HK-2 (cell line): ENCODE measurements at regions not wholly inside any gene's neighbourhood (a gene's known extent, or its start where the extent isn't known, plus 50 kb on each side); places are given as distances from the start of the nearest gene placed in this dataset.
"Not testable (repeated sequence)": the region's sequence is repeated elsewhere in the genome, so short reads cannot be mapped to it uniquely, and the experiment has no call there.

ENCODE experiments used
- DNase-seq: peaks from one replicate; pipeline ENCODE4 v3.0.0-alpha.2; 2018; ENCODE audit not compliant: unreplicated experiment

GRCh38 chr3:145170121-145170520 is 990.9 kb downstream of the PLOD2 start:
- no peak for DNase-seq

GRCh38 chr3:145175626-145176025 is 985.4 kb downstream of the PLOD2 start:
- no peak for DNase-seq

GRCh38 chr3:145176907-145177306 is 984.1 kb downstream of the PLOD2 start:
- no peak for DNase-seq

- no peak for DNase-seq
Observed at GRCh38 chr3:145177828-145178227, 983.2 kb downstream of the PLOD2 start.

GRCh38 chr3:145182196-145182911 is 978.6 kb downstream of the PLOD2 start:
- DNase-seq = no peak

- no peak for DNase-seq
Observed at GRCh38 chr3:145183261-145183660, 977.7 kb downstream of the PLOD2 start.

- no peak for DNase-seq
Observed at GRCh38 chr3:145188079-145188770, 972.8 kb downstream of the PLOD2 start.

GRCh38 chr3:145190138-145190537 is 970.8 kb downstream of the PLOD2 start:
- no peak for DNase-seq

GRCh38 chr3:145190761-145191160 is 970.2 kb downstream of the PLOD2 start:
- DNase-seq = no peak

- DNase-seq = no peak
Observed at GRCh38 chr3:145191543-145191942, 969.4 kb downstream of the PLOD2 start.

GRCh38 chr3:145197051-145197820 is 963.7 kb downstream of the PLOD2 start:
- DNase-seq = no peak

GRCh38 chr3:145197821-145198220 is 963.2 kb downstream of the PLOD2 start:
- DNase-seq = no peak

GRCh38 chr3:145209561-145209960 is 951.4 kb downstream of the PLOD2 start:
- no peak for DNase-seq

GRCh38 chr3:145219355-145220235 is 941.4 kb downstream of the PLOD2 start:
- no peak for DNase-seq

GRCh38 chr3:145224886-145225285 is 936.1 kb downstream of the PLOD2 start:
- DNase-seq = no peak

- DNase-seq = no peak
Observed at GRCh38 chr3:145243875-145244274, 917.1 kb downstream of the PLOD2 start.

- no peak for DNase-seq
Observed at GRCh38 chr3:145244327-145244726, 916.7 kb downstream of the PLOD2 start.

- no peak for DNase-seq
Observed at GRCh38 chr3:145246291-145246690, 914.7 kb downstream of the PLOD2 start.

- DNase-seq = no peak
Observed at GRCh38 chr3:145248928-145249327, 912.1 kb downstream of the PLOD2 start.

- no peak for DNase-seq
Observed at GRCh38 chr3:145251311-145251710, 909.7 kb downstream of the PLOD2 start.

- not testable (repeated sequence) for DNase-seq
Observed at GRCh38 chr3:145257967-145258366, 903.0 kb downstream of the PLOD2 start.
